ENCODE measurements at regions not wholly inside any gene's neighbourhood (a gene's known extent, or its start where the extent isn't known, plus 50 kb on each side); places are given as distances from the start of the nearest gene placed in this dataset.

GRCh38 chr9:79970146-79970425 is 398.3 kb downstream of the TLE4 start:
- intact Hi-C loops (cut with micrococcal nuclease) (no loop called here), dilution Hi-C loops (cut with MboI; ENCODE audit: extremely low pct_ligation_motif_present, low sequenced_read_pairs) (no loop called here)
- Histone ChIP-seq H4K20me1 (replicated peaks; ENCODE audit: control insufficient read depth, extremely low read depth, insufficient read depth, low read length) (no peaks in the 10 kb centered on the region), H3K27ac (ENCODE audit: insufficient read depth, low read depth, low read length) (no peak overlapping the region), H3K9me1 (replicated peaks; ENCODE audit: control insufficient read depth, extremely low read depth, insufficient read depth, low read length) (no peaks in the 10 kb centered on the region), H3K4me2 (ENCODE audit: insufficient read depth, low read length) (no peak overlapping the region), H3K9ac (replicated peaks; ENCODE audit: extremely low read depth, insufficient read depth, low read length) (no peak overlapping the region), H3K4me3 (replicated peaks in 1 of 3; ENCODE audit: insufficient read depth in 1 of 3, low read depth in 1 of 3, low read length in 3 of 3) (no peak overlapping the region), H3K79me2 (ENCODE audit: control insufficient read depth, insufficient read depth, low read length) (no peaks in the 10 kb centered on the region), H3K36me3 (ENCODE audit: control insufficient read depth in 2 of 2, extremely low read depth in 1 of 2, insufficient read depth in 2 of 2, low read length in 2 of 2) (no peaks in the 10 kb centered on the region), H3K9me3 (replicated peaks; ENCODE audit: control insufficient read depth, insufficient read depth, low read length) (no peaks in the 10 kb centered on the region), H3K4me1 (ENCODE audit: control insufficient read depth, extremely low read depth, insufficient read depth, low read length) (no peaks in the 10 kb centered on the region), H2AFZ (ENCODE audit: low read depth, low read length) (no peak overlapping the region), H3K27me3 (ENCODE audit: control insufficient read depth in 2 of 2, insufficient read depth in 2 of 2, low read length in 2 of 2) (no peaks in the 10 kb centered on the region)
- FAIRE-seq: no peak
- no peak for TF ChIP-seq POLR2AphosphoS5 (IDR thresholded peaks at IDR 0.05; ENCODE audit: insufficient read depth, low read depth, low read length)
- TF ChIP-seq JUN (IDR thresholded peaks at IDR 0.05; ENCODE audit: borderline replicate concordance, insufficient read depth, insufficient read length, low read depth): no peak
- TF ChIP-seq, protein P1, sequence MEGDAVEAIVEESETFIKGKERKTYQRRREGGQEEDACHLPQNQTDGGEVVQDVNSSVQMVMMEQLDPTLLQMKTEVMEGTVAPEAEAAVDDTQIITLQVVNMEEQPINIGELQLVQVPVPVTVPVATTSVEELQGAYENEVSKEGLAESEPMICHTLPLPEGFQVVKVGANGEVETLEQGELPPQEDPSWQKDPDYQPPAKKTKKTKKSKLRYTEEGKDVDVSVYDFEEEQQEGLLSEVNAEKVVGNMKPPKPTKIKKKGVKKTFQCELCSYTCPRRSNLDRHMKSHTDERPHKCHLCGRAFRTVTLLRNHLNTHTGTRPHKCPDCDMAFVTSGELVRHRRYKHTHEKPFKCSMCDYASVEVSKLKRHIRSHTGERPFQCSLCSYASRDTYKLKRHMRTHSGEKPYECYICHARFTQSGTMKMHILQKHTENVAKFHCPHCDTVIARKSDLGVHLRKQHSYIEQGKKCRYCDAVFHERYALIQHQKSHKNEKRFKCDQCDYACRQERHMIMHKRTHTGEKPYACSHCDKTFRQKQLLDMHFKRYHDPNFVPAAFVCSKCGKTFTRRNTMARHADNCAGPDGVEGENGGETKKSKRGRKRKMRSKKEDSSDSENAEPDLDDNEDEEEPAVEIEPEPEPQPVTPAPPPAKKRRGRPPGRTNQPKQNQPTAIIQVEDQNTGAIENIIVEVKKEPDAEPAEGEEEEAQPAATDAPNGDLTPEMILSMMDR (IDR thresholded peaks at IDR 0.05; ENCODE audit: extremely low read depth in 1 of 2, insufficient read depth in 1 of 2, low read depth in 1 of 2, low read length in 2 of 2): no peak
- TF ChIP-seq GATA2 (IDR thresholded peaks at IDR 0.05; ENCODE audit: insufficient read depth, insufficient read length, low read depth, low read length): no peak
- TF ChIP-seq, protein P2, sequence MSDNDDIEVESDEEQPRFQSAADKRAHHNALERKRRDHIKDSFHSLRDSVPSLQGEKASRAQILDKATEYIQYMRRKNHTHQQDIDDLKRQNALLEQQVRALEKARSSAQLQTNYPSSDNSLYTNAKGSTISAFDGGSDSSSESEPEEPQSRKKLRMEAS (IDR thresholded peaks at IDR 0.05; ENCODE audit: insufficient read depth, insufficient read length): no peak
- TF ChIP-seq EZH2 (IDR thresholded peaks at IDR 0.05; ENCODE audit: borderline replicate concordance, low read depth, low read length, severe bottlenecking): no peak
- TF ChIP-seq POLR2A (IDR thresholded peaks at IDR 0.05; ENCODE audit: low read depth, low read length): no peak
- no peak for TF ChIP-seq FOS (IDR thresholded peaks at IDR 0.05; ENCODE audit: borderline replicate concordance, insufficient read depth, low read length)
- CTCF ChIA-PET: no interaction called here
- no TSS peak for BruUV-seq (replicated peaks)
- DNase-seq (ENCODE audit: low read depth, low spot score): no peak
- POLR2A ChIA-PET: no interaction called here
